ENCODE measurements at regions not wholly inside any gene's neighbourhood (a gene's known extent, or its start where the extent isn't known, plus 50 kb on each side); places are given as distances from the start of the nearest gene placed in this dataset.

DNA sequence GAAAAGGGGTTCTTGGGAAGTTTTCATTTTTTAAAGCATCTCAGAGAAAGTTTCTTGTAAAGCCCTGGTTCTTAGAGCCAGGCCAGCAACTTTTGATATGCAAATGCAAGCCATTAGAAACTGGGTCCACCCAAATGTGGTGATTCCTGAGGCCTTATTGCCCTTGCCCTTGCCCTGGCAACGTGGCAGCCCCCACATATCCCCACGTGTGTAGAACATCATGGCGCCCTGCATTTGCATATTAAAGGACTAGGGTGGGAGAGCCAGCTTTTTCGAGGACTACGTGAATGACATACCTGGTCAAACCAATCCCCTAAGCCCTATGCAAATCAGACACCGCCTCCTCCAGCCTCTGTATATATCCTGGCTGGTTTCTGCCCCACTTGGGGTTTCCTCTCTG is 314.9 kb upstream of the NECTIN3 start:
- BruUV-seq (replicated peaks), result no TSS peak
- Mint-ChIP-seq H3K4me1 (ENCODE audit: low read depth, unreplicated experiment) (peaks cover 11% of the 10 kb centered on the region), H3K36me3 (ENCODE audit: insufficient read depth, unreplicated experiment) (no peaks in the 10 kb centered on the region), H3K4me3 (ENCODE audit: low read depth, unreplicated experiment) (no peak overlapping the region), H3K9me3 (ENCODE audit: low read depth, unreplicated experiment) (no peaks in the 10 kb centered on the region), H3K27me3 (ENCODE audit: unreplicated experiment) (no peaks in the 10 kb centered on the region), H3K27ac (ENCODE audit: unreplicated experiment) (no peak overlapping the region)
- no peak for TF ChIP-seq CTCF (IDR thresholded peaks at IDR 0.05; ENCODE audit: unreplicated experiment)
- DNase-seq, result no peak
- CTCF ChIA-PET, result interaction anchor here (0.6 kb wide), 1 partner anchor 19 kb away, joined by 3 read pairs; no protein-coding TSS in a partner anchor
- intact Hi-C loops (cut with micrococcal nuclease; ENCODE audit: unreplicated experiment), result no loop called here

DNA sequence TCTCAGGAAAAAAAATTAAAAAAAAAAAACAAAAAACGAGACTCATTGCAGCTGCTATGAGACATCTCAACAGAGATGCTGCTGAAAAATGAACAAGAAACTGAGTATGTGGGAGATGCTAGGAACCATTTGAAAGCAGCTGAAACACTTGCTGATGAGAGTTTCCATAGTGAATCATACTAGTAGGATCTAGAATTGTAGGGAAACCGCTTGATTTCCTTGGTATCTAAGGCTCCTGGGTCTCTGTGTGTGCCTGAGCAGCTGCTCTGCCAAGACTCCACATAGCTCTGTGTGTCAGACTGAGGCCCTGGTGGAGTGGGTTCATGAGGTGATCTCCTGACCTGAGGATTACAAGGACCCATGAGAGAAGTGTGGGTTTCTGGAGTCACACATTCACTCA is 313.4 kb upstream of the NECTIN3 start:
- intact Hi-C loops (cut with micrococcal nuclease; ENCODE audit: unreplicated experiment), result no loop called here
- H3K4me3 Mint-ChIP-seq (ENCODE audit: low read depth, unreplicated experiment), result no peak overlapping the region
- CTCF ChIA-PET, result interaction anchor here (0.6 kb wide), 1 partner anchor 389 kb away, joined by 3 read pairs; no protein-coding TSS in a partner anchor
- no peaks in the 10 kb centered on the region for H3K36me3 Mint-ChIP-seq (ENCODE audit: insufficient read depth, unreplicated experiment)
- TF ChIP-seq CTCF (IDR thresholded peaks at IDR 0.05; ENCODE audit: unreplicated experiment), result no peak
- no peak overlapping the region for H3K27ac Mint-ChIP-seq (ENCODE audit: unreplicated experiment)
- H3K4me1 Mint-ChIP-seq (ENCODE audit: low read depth, unreplicated experiment), result peaks cover 13% of the 10 kb centered on the region
- H3K9me3 Mint-ChIP-seq (ENCODE audit: low read depth, unreplicated experiment), result no peaks in the 10 kb centered on the region
- no TSS peak for BruUV-seq (replicated peaks)
- DNase-seq, result no peak
- no peaks in the 10 kb centered on the region for H3K27me3 Mint-ChIP-seq (ENCODE audit: unreplicated experiment)

DNA sequence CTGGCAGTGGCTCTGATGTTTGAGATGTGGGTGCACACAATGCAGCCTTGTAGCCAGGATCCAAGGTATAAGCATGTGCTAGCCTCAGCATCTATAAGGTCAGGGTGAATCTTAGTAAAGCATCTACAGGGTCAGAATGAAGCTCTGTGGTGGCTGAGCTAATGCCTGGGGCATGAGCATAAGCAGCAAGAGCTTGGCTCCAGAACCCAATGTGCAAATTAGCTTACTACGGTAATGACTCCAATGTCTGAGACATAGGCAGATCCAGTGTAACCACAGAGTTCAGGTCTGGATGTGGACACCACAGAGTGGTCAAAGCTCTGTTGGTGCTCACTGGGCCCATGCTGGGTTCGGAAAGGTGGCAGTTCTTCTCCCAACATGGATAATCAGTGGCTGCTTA is 304.5 kb upstream of the NECTIN3 start:
- TF ChIP-seq CTCF (IDR thresholded peaks at IDR 0.05; ENCODE audit: unreplicated experiment), result no peak
- no peak for DNase-seq
- Mint-ChIP-seq H3K4me3 (ENCODE audit: low read depth, unreplicated experiment) (no peak overlapping the region), H3K4me1 (ENCODE audit: low read depth, unreplicated experiment) (peaks cover 38% of the 10 kb centered on the region), H3K9me3 (ENCODE audit: low read depth, unreplicated experiment) (no peaks in the 10 kb centered on the region), H3K27me3 (ENCODE audit: unreplicated experiment) (no peaks in the 10 kb centered on the region), H3K27ac (ENCODE audit: unreplicated experiment) (no peak overlapping the region), H3K36me3 (ENCODE audit: insufficient read depth, unreplicated experiment) (no peaks in the 10 kb centered on the region)
- no TSS peak for BruUV-seq (replicated peaks)
- intact Hi-C loops (cut with micrococcal nuclease; ENCODE audit: unreplicated experiment), result no loop called here
- CTCF ChIA-PET, result no interaction called here

GRCh38 chr3:110767838-110768237 is 303.8 kb upstream of the NECTIN3 start:
- Mint-ChIP-seq H3K4me1 (ENCODE audit: low read depth, unreplicated experiment) (peaks cover 36% of the 10 kb centered on the region), H3K27me3 (ENCODE audit: unreplicated experiment) (no peaks in the 10 kb centered on the region), H3K9me3 (ENCODE audit: low read depth, unreplicated experiment) (no peaks in the 10 kb centered on the region), H3K4me3 (ENCODE audit: low read depth, unreplicated experiment) (no peak overlapping the region), H3K36me3 (ENCODE audit: insufficient read depth, unreplicated experiment) (no peaks in the 10 kb centered on the region), H3K27ac (ENCODE audit: unreplicated experiment) (no peak overlapping the region)
- no TSS peak for BruUV-seq (replicated peaks)
- intact Hi-C loops (cut with micrococcal nuclease; ENCODE audit: unreplicated experiment), result no loop called here
- TF ChIP-seq CTCF (IDR thresholded peaks at IDR 0.05; ENCODE audit: unreplicated experiment), result no peak
- CTCF ChIA-PET, result no interaction called here
- no peak for DNase-seq

All from Calu3 (cell line).